Epithelial cell of proximal tubule (primary cell): ENCODE measurements at regions not wholly inside any gene's neighbourhood (a gene's known extent, or its start where the extent isn't known, plus 50 kb on each side); places are given as distances from the start of the nearest gene placed in this dataset.

Experiments
- DNase-seq: peaks from one replicate; pipeline ENCODE4 v3.0.0-alpha.2; 2011; ENCODE audit warnings: low read depth
- H3K4me3 ChIP-seq: 2 replicates; pipeline ENCODE4 v1.5.1; 2011; ENCODE audit warnings: low read depth, mild to moderate bottlenecking, low read length
- TF ChIP-seq, protein P1 (sequence below): conservative IDR thresholded peaks from 2 replicates; pipeline ENCODE4 v1.5.1; 2012; ENCODE audit warnings: low read depth, mild to moderate bottlenecking, low read length

DNA sequence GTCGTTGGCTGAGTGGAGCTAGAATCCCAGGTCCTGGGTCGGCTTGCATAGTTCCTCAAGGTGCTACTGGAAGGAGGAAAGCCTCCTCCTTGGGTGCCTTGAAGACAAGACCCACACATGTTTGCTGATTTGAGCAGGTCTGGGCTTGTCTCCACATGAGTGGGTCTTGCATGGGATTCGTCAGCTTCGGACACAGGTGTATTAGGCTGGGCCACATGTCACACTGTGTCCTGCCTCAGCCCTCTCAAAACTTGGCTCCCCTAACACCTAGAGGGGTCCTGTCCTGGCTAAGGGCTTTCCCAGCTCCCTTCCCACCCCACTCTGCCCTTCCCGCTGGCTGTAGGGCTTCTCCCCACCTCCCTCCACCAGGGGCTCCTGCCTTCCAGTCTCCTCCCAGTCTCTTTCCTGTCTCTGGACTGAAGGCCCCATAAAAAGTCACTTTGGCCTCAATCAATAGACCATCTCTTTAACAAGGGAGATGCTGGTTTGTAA lies 73.0 kb upstream of the ADPGK start:
- no peak for DNase-seq
- TF ChIP-seq, protein P1, sequence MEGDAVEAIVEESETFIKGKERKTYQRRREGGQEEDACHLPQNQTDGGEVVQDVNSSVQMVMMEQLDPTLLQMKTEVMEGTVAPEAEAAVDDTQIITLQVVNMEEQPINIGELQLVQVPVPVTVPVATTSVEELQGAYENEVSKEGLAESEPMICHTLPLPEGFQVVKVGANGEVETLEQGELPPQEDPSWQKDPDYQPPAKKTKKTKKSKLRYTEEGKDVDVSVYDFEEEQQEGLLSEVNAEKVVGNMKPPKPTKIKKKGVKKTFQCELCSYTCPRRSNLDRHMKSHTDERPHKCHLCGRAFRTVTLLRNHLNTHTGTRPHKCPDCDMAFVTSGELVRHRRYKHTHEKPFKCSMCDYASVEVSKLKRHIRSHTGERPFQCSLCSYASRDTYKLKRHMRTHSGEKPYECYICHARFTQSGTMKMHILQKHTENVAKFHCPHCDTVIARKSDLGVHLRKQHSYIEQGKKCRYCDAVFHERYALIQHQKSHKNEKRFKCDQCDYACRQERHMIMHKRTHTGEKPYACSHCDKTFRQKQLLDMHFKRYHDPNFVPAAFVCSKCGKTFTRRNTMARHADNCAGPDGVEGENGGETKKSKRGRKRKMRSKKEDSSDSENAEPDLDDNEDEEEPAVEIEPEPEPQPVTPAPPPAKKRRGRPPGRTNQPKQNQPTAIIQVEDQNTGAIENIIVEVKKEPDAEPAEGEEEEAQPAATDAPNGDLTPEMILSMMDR = no peak
- H3K4me3 ChIP-seq = no peak overlapping the region

DNA sequence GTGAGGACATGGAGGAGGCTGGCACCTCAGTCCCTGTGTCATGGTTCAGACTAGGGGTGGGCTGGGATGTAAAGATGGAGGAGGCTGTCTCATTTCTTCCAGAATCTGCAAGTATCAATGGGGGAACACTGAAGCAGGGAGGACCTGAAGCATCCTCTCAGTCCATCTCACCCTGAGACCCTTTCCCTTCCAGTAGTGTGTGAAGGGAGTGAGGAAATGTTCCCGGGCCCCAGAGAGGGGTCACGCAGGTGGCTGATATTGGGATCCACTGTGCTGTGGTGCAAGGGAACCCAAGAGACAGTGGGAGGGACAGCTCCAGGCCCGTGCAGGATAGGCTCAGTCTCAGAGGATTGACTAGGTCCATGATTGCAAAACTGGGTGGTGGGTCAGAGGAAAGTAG lies 72.2 kb upstream of the ADPGK start:
- no peak overlapping the region for H3K4me3 ChIP-seq
- TF ChIP-seq, protein P1 = no peak

GRCh38 chr15:72852273-72852672 lies 68.7 kb upstream of the ADPGK start:
- no peak for DNase-seq
- H3K4me3 ChIP-seq = no peak overlapping the region
- TF ChIP-seq, protein P1 = no peak

More for the DNA sequence above, 72.2 kb upstream of the ADPGK start:
- DNase-seq = no peak

GRCh38 chr15:72851586-72851985 lies 68.0 kb upstream of the ADPGK start:
- TF ChIP-seq, protein P1 = no peak
- no peak for DNase-seq

GRCh38 chr15:72850833-72851232 lies 67.3 kb upstream of the ADPGK start:
- TF ChIP-seq, protein P1 = no peak
- no peak for DNase-seq
- H3K4me3 ChIP-seq = no peak overlapping the region

More at GRCh38 chr15:72851586-72851985, 68.0 kb upstream of the ADPGK start:
- no peak overlapping the region for H3K4me3 ChIP-seq

GRCh38 chr15:72847806-72848205 lies 64.2 kb upstream of the ADPGK start:
- DNase-seq = no peak
- no peak overlapping the region for H3K4me3 ChIP-seq
- TF ChIP-seq, protein P1 = no peak

GRCh38 chr15:72847033-72847432 lies 63.5 kb upstream of the ADPGK start:
- TF ChIP-seq, protein P1 = no peak
- no peak for DNase-seq
- no peak overlapping the region for H3K4me3 ChIP-seq
